ENCODE measurements at regions not wholly inside any gene's neighbourhood (a gene's known extent, or its start where the extent isn't known, plus 50 kb on each side); places are given as distances from the start of the nearest gene placed in this dataset.

DNA sequence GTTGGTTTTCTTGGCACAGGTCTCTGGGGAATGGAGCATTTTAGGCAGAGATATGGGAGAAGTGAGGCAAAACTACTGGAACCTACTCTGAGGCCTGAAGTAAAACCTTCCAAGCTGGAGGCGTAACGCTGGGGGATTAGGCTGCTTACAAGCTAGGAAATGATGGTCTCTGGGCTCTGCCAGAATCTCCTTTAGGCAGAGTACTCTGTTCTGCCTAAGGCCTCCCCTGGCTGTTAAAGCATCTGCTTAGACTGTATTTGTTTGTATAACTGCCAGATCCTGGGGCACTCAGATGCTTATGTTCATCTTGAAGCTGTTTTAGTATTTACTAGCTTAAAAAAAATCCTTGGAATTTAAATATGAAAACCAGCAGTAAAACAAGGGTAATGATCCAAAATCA is 822.2 kb downstream of the RPA4 start:
- DNase-seq = no peak
- no peaks in the 10 kb centered on the region for H3K4me1 ChIP-seq
- TF ChIP-seq EP300 (IDR thresholded peaks at IDR 0.05) = no peak
- TF ChIP-seq POLR2A (IDR thresholded peaks at IDR 0.05) = no peak
- TF ChIP-seq POLR2AphosphoS5 (IDR thresholded peaks at IDR 0.05) = no peak
- TF ChIP-seq, protein P1, sequence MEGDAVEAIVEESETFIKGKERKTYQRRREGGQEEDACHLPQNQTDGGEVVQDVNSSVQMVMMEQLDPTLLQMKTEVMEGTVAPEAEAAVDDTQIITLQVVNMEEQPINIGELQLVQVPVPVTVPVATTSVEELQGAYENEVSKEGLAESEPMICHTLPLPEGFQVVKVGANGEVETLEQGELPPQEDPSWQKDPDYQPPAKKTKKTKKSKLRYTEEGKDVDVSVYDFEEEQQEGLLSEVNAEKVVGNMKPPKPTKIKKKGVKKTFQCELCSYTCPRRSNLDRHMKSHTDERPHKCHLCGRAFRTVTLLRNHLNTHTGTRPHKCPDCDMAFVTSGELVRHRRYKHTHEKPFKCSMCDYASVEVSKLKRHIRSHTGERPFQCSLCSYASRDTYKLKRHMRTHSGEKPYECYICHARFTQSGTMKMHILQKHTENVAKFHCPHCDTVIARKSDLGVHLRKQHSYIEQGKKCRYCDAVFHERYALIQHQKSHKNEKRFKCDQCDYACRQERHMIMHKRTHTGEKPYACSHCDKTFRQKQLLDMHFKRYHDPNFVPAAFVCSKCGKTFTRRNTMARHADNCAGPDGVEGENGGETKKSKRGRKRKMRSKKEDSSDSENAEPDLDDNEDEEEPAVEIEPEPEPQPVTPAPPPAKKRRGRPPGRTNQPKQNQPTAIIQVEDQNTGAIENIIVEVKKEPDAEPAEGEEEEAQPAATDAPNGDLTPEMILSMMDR (IDR thresholded peaks at IDR 0.05) = no peak
- no peaks in the 10 kb centered on the region for H3K27me3 ChIP-seq
- no peak overlapping the region for H3K4me3 ChIP-seq
- no peak overlapping the region for H3K27ac ChIP-seq
- no peaks in the 10 kb centered on the region for H3K36me3 ChIP-seq
- H3K9me3 ChIP-seq = peaks cover 0 to 2% (median 0%) of the 10 kb centered on the region in 4 donors
- WGBS, 5 donors = 29 to 80% (median 69%) methylated on average over 2 of the region's 2 CpGs
- intact Hi-C loops (cut with DNase I; ENCODE audit: low total_unique reads) = no loop called here

DNA sequence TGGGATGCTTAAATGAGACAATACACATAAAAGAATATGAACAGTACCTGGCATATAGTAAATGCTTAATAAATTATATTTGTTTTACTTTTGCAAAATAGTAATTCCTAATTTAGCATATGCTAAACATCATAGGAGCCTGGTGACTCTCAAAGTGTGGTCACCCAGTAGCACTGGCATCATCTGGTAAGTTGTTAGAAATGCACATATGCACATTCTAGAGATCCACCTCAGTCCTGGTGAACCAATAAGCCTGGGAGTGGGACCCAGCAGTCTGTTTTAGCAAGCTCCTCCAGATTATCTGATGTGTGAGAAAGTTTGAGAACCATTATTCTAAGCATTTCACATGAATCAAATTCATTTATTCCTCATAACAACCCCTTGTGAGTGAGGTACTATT is 830.4 kb downstream of the RPA4 start:
- Histone ChIP-seq H3K4me1 (no peaks in the 10 kb centered on the region), H3K4me3 (no peak overlapping the region), H3K27ac (no peak overlapping the region), H3K9me3 (peaks cover 0 to 2% (median 0%) of the 10 kb centered on the region in 4 donors), H3K27me3 (no peaks in the 10 kb centered on the region), H3K36me3 (no peaks in the 10 kb centered on the region)
- no peak for DNase-seq
- no peak for TF ChIP-seq POLR2A (IDR thresholded peaks at IDR 0.05)
- intact Hi-C loops (cut with DNase I; ENCODE audit: low total_unique reads) = no loop called here

DNA sequence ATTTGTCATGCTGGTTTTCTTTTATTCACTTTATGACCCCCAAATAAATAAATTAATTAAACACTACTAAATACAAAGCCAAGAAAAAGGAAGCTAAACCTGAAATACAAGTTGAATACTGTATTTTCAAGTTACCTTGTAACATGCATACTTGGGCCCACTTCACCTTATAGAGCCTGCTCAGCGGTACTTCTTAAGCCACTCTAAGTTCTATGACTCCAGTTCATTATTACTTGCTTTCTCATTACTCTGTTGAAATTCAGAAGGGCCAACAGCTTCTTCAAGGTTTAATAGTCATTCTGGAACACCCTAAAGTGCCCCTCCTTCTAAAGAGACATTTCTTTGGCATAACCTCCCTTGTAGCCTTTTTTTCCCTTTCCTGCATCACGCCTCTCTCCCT is 844.5 kb downstream of the RPA4 start:
- H3K27me3 ChIP-seq = no peaks in the 10 kb centered on the region
- TF ChIP-seq POLR2A (IDR thresholded peaks at IDR 0.05) = no peak
- TF ChIP-seq POLR2AphosphoS5 (IDR thresholded peaks at IDR 0.05) = no peak
- TF ChIP-seq, protein P1 (IDR thresholded peaks at IDR 0.05) = no peak
- TF ChIP-seq EP300 (IDR thresholded peaks at IDR 0.05) = no peak
- H3K4me3 ChIP-seq = no peak overlapping the region
- intact Hi-C loops (cut with DNase I; ENCODE audit: low total_unique reads) = no loop called here
- no peaks in the 10 kb centered on the region for H3K36me3 ChIP-seq
- H3K9me3 ChIP-seq = no peaks in the 10 kb centered on the region
- no peaks in the 10 kb centered on the region for H3K4me1 ChIP-seq
- 82 to 90% (median 85%) methylated on average over 2 of the region's 2 CpGs for WGBS, 5 donors
- DNase-seq = no peak
- H3K27ac ChIP-seq = no peak overlapping the region

GRCh38 chrX:97740044-97740443 is 856.3 kb downstream of the RPA4 start:
- Histone ChIP-seq H3K27ac (no peak overlapping the region), H3K4me3 (no peak overlapping the region), H3K27me3 (peaks cover 0 to 2% (median 0%) of the 10 kb centered on the region in 3 donors), H3K4me1 (no peaks in the 10 kb centered on the region), H3K9me3 (peaks cover 0 to 4% (median 0%) of the 10 kb centered on the region in 4 donors), H3K36me3 (no peaks in the 10 kb centered on the region)
- TF ChIP-seq EP300 (IDR thresholded peaks at IDR 0.05) (no peak), POLR2A (IDR thresholded peaks at IDR 0.05) (no peak), POLR2AphosphoS5 (IDR thresholded peaks at IDR 0.05) (no peak)
- TF ChIP-seq, protein P1 (IDR thresholded peaks at IDR 0.05) = no peak
- DNase-seq = no peak
- intact Hi-C loops (cut with DNase I; ENCODE audit: low total_unique reads) = no loop called here

- intact Hi-C loops (cut with DNase I; ENCODE audit: low total_unique reads) = no loop called here
These were observed 857.2 kb downstream of the RPA4 start for GRCh38 chrX:97740886-97741285.

More at GRCh38 chrX:97740886-97741285, 857.2 kb downstream of the RPA4 start:
- peaks cover 0 to 4% (median 0%) of the 10 kb centered on the region in 4 donors for H3K9me3 ChIP-seq
- DNase-seq = no peak
- peaks cover 0 to 2% (median 0%) of the 10 kb centered on the region in 3 donors for H3K27me3 ChIP-seq
- H3K27ac ChIP-seq = no peak overlapping the region
- H3K36me3 ChIP-seq = no peaks in the 10 kb centered on the region
- TF ChIP-seq POLR2A (IDR thresholded peaks at IDR 0.05) (no peak), EP300 (IDR thresholded peaks at IDR 0.05) (no peak), POLR2AphosphoS5 (IDR thresholded peaks at IDR 0.05) (no peak)
- TF ChIP-seq, protein P1 (IDR thresholded peaks at IDR 0.05) = no peak
- WGBS, 5 donors = 50 to 100% (median 67%) methylated on average over 1 of the region's 1 CpG
- H3K4me1 ChIP-seq = no peaks in the 10 kb centered on the region
- H3K4me3 ChIP-seq = no peak overlapping the region
